B cell (primary cell): ENCODE measurements at regions not wholly inside any gene's neighbourhood (a gene's known extent, or its start where the extent isn't known, plus 50 kb on each side); places are given as distances from the start of the nearest gene placed in this dataset.

Experiments used
- CTCF ChIP-seq: fragments of 200-600 bp; IDR thresholded peaks from one replicate; pipeline ENCODE4 v1.8.0; 2022; ENCODE audit warnings: antibody characterized with exemption, mild to moderate bottlenecking
- EZH2 ChIP-seq: IDR thresholded peaks from 2 replicates; pipeline ENCODE4 v1.6.1; 2012; ENCODE audit warnings: borderline replicate concordance, low read depth, mild to moderate bottlenecking, moderate library complexity, low read length; ENCODE audit not compliant: insufficient read depth, poor library complexity, severe bottlenecking

DNA sequence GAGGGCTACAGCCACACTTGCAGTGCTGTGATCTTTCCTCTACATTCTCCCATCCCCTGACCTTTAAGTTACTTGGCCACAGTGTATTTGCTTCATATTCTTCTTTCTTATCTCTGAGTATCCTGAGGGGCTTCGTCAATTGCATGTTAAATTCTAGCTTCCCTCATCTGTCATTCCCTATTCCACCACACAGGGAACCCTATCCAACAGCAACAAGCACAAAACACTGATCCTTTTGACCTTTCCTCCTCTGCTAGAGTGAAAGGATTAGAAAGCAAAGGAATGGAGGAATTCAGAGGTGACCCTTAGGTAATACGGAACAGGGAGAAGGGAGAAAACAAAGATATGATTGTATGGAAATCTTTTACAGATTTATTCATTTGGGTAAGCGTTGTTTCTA lies 1061.7 kb upstream of the TENM4 start:
- TF ChIP-seq CTCF (no peak), EZH2 (no peak)
